ENCODE measurements at regions not wholly inside any gene's neighbourhood (a gene's known extent, or its start where the extent isn't known, plus 50 kb on each side); places are given as distances from the start of the nearest gene placed in this dataset.
"Not testable (repeated sequence)": the region's sequence is repeated elsewhere in the genome, so short reads cannot be mapped to it uniquely, and the experiment has no call there.

- no peak for DNase-seq (ENCODE audit: low read depth)
These were observed 57.3 kb upstream of the NOVA1 start for GRCh38 chr14:26655128-26655527.

- DNase-seq (ENCODE audit: low read depth), result no peak
These were observed 65.7 kb upstream of the NOVA1 start for GRCh38 chr14:26663506-26663905.

DNA sequence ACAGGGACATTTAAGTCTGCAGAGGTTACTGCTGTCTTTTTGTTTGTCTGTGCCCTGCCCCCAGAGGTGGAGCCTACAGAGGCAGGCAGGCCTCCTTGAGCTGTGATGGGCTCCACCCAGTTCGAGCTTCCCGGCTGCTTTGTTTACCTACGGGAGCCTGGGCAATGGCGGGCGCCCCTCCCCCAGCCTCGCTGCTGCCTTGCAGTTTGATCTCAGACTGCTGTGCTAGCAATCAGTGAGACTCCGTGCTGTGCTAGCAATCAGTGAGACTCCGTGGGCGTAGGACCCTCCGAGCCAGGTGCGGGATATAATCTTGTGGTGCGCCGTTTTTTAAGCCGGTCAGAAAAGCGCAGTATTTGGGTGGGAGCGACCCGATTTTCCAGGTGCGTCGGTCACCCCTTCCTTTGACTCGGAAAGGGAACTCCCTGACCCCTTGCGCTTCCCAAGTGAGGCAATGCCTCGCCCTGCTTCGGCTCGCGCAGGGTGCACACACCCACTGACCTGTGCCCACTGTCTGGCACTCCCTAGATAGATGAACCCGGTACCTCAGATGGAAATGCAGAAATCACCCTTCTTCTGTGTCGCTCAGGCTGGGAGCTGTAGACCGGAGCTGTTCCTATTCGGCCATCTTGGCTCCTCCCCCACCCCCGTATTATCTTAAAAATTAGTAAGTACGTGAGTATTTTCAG is 81.0 kb upstream of the NOVA1 start:
- not testable (repeated sequence) for DNase-seq (ENCODE audit: low read depth)

DNA sequence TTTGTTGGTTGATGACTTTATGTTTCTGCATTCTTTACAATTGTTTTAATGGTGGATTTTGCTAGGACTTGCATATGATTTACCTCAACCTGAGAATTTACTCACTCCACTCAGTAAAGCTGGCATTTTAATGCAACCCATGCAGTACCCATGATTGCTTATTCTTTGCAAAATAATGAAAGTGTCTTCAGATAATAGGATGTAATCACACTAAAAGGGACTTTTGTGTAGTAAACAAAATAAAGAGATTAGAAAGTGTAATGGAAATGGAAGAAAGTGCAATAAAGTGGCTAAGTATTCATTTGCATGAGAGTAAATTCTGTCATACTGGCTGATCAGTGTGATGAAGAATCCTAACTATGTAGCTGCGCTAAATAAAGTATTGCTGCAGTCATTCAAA is 87.6 kb upstream of the NOVA1 start:
- DNase-seq (ENCODE audit: low read depth), result no peak

DNA sequence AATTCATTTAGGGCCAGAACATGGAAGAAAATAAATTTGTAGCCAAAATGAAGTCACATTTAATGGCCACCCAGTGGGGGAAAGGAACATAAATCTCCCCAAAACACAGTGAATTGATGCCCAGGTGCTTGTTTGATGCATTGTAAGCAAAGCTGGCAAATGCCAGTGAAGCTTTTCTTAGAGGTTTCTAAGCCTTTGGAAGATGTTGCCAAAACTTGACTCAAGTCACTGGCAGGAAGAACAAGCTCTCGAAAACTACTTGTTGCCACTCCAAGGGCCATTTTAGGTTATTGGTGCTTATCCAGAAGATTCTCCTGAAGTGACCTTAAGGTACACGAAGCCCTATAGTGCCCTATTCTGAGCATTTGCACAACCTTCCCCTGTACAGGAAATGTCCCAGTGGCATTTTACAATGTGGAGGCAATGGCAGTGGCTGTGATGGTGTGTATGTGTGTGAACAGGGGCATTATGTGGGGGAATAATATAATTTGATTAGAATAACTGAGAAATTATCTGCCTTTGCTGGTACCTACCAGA is 89.5 kb upstream of the NOVA1 start:
- no peak for DNase-seq (ENCODE audit: low read depth)

DNA sequence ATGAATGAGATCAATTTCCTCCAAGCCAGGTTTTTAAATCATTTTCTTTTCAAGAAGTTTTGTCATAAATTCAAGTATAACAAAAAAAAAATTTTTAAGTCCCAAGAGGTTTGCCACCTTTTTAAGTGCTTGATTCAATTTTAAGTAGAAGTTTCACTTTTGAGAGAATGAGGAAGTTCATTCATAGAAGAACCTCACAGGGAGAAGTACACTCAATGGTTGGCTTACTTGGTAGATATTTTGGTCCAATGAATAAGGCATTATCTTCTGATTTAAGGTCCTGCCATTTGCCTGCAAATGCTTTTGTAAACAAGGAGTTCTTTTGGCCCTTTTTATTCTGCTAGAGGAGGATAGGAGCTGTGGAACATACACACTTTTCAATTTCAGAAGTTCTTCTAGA is 96.7 kb upstream of the NOVA1 start:
- no peak for DNase-seq (ENCODE audit: low read depth)

DNA sequence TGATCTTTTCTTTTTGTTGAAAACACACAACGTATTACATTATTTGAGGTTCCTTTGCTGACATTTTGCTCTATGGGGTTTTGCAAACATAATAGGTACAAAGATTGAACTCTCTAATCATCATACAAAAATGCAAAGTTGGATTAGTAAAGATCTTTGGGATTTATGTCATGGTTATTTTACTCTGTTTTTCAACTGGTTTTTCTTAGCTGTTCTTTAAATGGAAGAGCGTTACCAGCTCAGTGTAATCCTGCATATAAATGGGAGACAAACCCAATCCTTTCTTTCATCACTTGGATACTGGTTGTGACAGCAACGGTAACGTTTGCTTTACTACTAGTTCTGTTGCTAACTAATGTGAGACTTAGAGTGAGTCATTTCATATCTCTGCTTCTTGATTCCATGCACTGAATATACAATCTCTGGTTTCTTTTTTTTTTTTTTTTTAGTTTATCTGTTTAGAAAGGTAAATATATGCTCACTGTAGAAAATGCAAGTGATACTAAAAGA is 104.9 kb upstream of the NOVA1 start:
- peak; percentile 7 for DNase-seq (ENCODE audit: low read depth)

- DNase-seq (ENCODE audit: low read depth), result no peak
These were observed 106.0 kb upstream of the NOVA1 start for GRCh38 chr14:26703686-26704366.

- no peak for DNase-seq (ENCODE audit: low read depth)
These were observed 109.4 kb upstream of the NOVA1 start for GRCh38 chr14:26707234-26707633.

- peak; percentile 78 for DNase-seq (ENCODE audit: low read depth)
These were observed 111.2 kb upstream of the NOVA1 start for GRCh38 chr14:26709019-26709418.

DNA sequence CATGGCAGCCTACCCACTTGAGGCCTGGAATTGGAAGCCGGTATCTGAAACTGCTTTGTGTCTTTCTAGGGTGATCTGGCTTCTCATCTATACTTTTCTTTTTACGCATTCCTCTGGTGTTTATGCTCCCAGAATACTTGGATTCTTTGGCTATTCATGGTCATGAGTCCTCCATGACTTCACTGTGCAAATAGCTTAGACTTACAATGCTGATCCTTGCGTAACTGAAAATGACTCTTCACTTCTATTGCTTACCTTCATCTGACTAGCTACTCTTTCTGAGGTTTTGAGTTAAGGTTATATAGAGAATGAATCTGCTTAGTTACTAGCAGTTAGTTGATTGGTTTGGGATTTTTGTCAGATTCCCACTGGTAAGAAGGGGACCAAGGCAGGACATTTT is 121.7 kb upstream of the NOVA1 start:
- DNase-seq (ENCODE audit: low read depth), result peak; percentile 85

GRCh38 chr14:26722258-26722657 is 124.4 kb upstream of the NOVA1 start:
- no peak for DNase-seq (ENCODE audit: low read depth)

GRCh38 chr14:26729851-26730250 is 132.0 kb upstream of the NOVA1 start:
- peak; percentile 47 for DNase-seq (ENCODE audit: low read depth)

DNA sequence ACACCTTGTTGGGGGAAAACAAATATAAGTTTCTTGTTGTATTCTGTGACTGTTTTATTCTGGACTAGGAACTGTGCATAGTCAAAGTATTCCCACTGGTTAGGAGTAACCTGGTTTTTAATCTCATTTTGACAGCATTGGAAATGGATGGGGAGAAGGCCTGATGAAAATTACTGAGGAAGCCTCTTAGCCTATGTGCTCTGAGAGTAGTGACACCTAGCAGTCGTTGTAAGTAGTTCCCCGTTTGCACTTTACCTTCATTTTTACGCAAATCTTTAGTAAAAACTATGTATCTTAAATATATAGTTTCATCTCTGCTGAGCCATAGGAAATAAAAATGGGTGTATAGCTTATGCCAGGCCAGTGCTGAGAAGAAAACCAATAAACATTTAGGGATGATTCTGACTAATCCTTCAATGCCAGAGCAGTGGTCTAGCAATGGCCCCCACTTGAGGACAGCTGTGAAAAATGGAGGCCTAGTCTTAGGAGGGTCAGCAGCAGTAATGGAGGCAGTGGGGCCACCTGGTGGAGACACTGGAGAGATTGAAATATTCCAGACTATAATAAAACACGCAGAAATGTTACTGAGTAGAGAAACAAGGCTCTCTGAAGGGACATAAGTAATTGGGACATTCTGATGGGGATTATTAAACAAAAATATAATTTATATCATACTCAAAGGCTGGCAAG is 133.2 kb upstream of the NOVA1 start:
- DNase-seq (ENCODE audit: low read depth), result peak; percentile 6

GRCh38 chr14:26735811-26736210 is 138.0 kb upstream of the NOVA1 start:
- DNase-seq (ENCODE audit: low read depth), result no peak

DNA sequence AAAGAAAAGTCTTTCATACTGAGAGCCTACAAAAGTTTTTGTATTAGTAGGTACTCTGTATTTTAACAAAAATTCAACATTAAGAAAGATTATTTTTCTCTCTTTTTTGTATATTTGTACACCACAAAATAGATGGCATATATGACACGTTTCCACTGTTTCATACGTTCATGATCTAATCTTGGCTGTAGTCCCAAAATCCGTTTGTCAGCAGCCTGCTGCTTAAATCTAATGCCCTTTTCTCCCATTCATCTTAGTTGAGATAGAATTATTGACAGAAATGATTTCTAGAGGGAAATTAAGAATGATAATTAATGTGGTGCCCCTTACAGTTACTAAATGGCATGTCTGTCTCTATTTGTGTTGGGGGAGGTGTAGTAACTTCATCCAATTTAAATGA is 140.7 kb upstream of the NOVA1 start:
- DNase-seq (ENCODE audit: low read depth), result no peak

- DNase-seq (ENCODE audit: low read depth), result no peak
These were observed 143.9 kb upstream of the NOVA1 start for GRCh38 chr14:26741711-26742212.

GRCh38 chr14:26743284-26743683 is 145.5 kb upstream of the NOVA1 start:
- DNase-seq (ENCODE audit: low read depth), result no peak

GRCh38 chr14:26744903-26745302 is 147.1 kb upstream of the NOVA1 start:
- DNase-seq (ENCODE audit: low read depth), result no peak

- DNase-seq (ENCODE audit: low read depth), result no peak
These were observed 163.7 kb upstream of the NOVA1 start for GRCh38 chr14:26761532-26761931.

DNA sequence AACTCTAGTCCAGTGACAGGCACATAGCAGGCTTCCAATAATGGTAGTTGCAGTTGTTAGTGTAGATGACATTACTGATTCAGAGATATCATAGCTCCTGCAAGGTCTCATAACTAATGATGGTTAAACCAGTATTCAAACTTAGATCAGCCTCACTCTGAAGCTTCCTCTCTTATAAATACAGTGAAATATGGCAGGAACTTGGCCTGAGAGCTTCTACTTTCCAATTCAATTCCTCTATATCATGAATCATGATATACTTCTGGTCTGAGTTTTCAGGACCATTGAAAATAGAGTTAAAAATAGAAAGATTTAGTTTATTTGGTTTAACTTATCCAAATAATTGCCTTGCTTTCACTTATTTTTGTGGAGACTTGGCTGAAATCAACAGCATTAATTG is 167.5 kb upstream of the NOVA1 start:
- no peak for DNase-seq (ENCODE audit: low read depth)

GRCh38 chr14:26765768-26766520 is 168.1 kb upstream of the NOVA1 start:
- peak; percentile 93 for DNase-seq (ENCODE audit: low read depth)

Measured in renal cortical epithelial cell (primary cell).